GM12878 (cell line): ENCODE measurements at regions not wholly inside any gene's neighbourhood (a gene's known extent, or its start where the extent isn't known, plus 50 kb on each side); places are given as distances from the start of the nearest gene placed in this dataset.

Source experiments
- ATAC-seq: fragments of 200-7000 bp; cut with Tn5 transposase; 3 replicates; pipeline ENCODE4 v1.9.1; 2020; ENCODE audit warnings: mild to moderate bottlenecking, moderate library complexity
- BruUV-seq: library from RNA; stranded (reverse); fragments of 400-500 nt; replicated peaks from 2 replicates; lab custom pipeline; 2021; lab: Mats Ljungman, UMichigan
- CTCF ChIA-PET: fragments of 300-600 bp; sonication (Branson Sonifier 250); formaldehyde crosslinking; extraction: SDS; loops from one replicate; lab custom pipeline; 2021; ENCODE audit warnings: inconsistent platforms; lab: Yijun Ruan, JAX
- POLR2A ChIA-PET: fragments of 350-600 bp; formaldehyde crosslinking; extraction: SDS; loops from one replicate; lab custom pipeline; 2021; ENCODE audit warnings: inconsistent platforms; lab: Charles Lee
- RAD21 ChIA-PET: fragments of 300-600 bp; sonication (Branson Sonifier 250); formaldehyde crosslinking; loops from one replicate; lab custom pipeline; 2023; ENCODE audit warnings: antibody characterized with exemption; ENCODE audit not compliant: unreplicated experiment; lab: Charles Lee
- SMC1A ChIA-PET: fragments of 300-600 bp; sonication (Branson Sonifier 250); formaldehyde crosslinking; loops from one replicate; lab custom pipeline; 2023; ENCODE audit not compliant: unreplicated experiment, uncharacterized antibody; lab: Charles Lee
- DNase-seq: peaks from one replicate; pipeline ENCODE4 v3.0.0-alpha.2; 2011; ENCODE audit warnings: low read depth, low spot score
- FAIRE-seq: peaks from 3 replicates; lab custom pipeline; 2011; peaks lifted over from hg19 to GRCh38; lab: Jason Lieb, UNC
- H2AFZ ChIP-seq: 2 replicates; pipeline ENCODE4 v1.6.0; 2011; ENCODE audit warnings: low read depth, low read length, control low read depth; ENCODE audit not compliant: control insufficient read depth
- H3K27ac ChIP-seq: 2 replicates; pipeline ENCODE4 v1.5.1; 2011; ENCODE audit warnings: control low read depth; ENCODE audit not compliant: control insufficient read depth, insufficient read depth
- H3K27me3 ChIP-seq, 2 experiments: replicated peaks in 1 of 2; 2 replicates each; pipeline versions ENCODE4 v1.6.0 to v1.6.1; 2011; ENCODE audit warnings: low read length in 1 of 2; ENCODE audit not compliant: control insufficient read depth in 2 of 2, insufficient read depth in 2 of 2
- H3K36me3 ChIP-seq, 2 experiments: 2 replicates each; pipeline ENCODE4 v1.5.1; 2011; ENCODE audit warnings: low read length in 1 of 2; ENCODE audit not compliant: control insufficient read depth in 2 of 2, insufficient read depth in 2 of 2
- H3K4me1 ChIP-seq: 2 replicates; pipeline ENCODE4 v1.6.1; 2011; ENCODE audit warnings: mild to moderate bottlenecking, low read length, moderate library complexity, mixed read lengths; ENCODE audit not compliant: control insufficient read depth, insufficient read depth
- H3K4me2 ChIP-seq: 2 replicates; pipeline ENCODE4 v1.6.0; 2011; ENCODE audit warnings: control low read depth; ENCODE audit not compliant: control insufficient read depth, insufficient read depth
- H3K4me3 ChIP-seq: fragments of 200-600 bp; sonication (generic); 2 replicates; pipeline ENCODE4 v1.5.1; 2016
- H3K79me2 ChIP-seq: 2 replicates; pipeline ENCODE4 v1.6.0; 2011; ENCODE audit warnings: low read length; ENCODE audit not compliant: control insufficient read depth, insufficient read depth
- H3K9ac ChIP-seq: 2 replicates; pipeline ENCODE4 v1.8.0; 2011; ENCODE audit warnings: low read length, control low read depth, mixed read lengths; ENCODE audit not compliant: control insufficient read depth, insufficient read depth
- H3K9me3 ChIP-seq: replicated peaks from 3 replicates; pipeline ENCODE4 v1.5.1; 2011; ENCODE audit warnings: mild to moderate bottlenecking, low read length; ENCODE audit not compliant: control insufficient read depth, insufficient read depth
- H4K20me1 ChIP-seq: 2 replicates; pipeline ENCODE4 v1.6.0; 2011; ENCODE audit not compliant: control insufficient read depth, insufficient read depth
- CEBPB ChIP-seq, 2 experiments: fragments of 150-350 bp in 1 of 2; IDR thresholded peaks; 2 replicates each; pipeline ENCODE4 v1.6.1; 2012 to 2014; ENCODE audit warnings: low read depth in 2 of 2, low read length in 2 of 2, borderline replicate concordance in 1 of 2, inconsistent platforms in 1 of 2
- E2F8 ChIP-seq: fragments of 450-650 bp; IDR thresholded peaks from 2 replicates; pipeline ENCODE4 v1.6.1; 2018; ENCODE audit warnings: mild to moderate bottlenecking, low read depth, moderate library complexity; ENCODE audit not compliant: partially characterized antibody
- EZH2 ChIP-seq: IDR thresholded peaks from 2 replicates; pipeline ENCODE4 v1.6.1; 2012; ENCODE audit warnings: low read depth, mild to moderate bottlenecking, control low read depth, inconsistent platforms, low read length, borderline replicate concordance; ENCODE audit not compliant: control insufficient read depth
- KLF5 ChIP-seq: fragments of 450-650 bp; IDR thresholded peaks from 2 replicates; pipeline ENCODE4 v1.6.1; 2014; ENCODE audit warnings: mild to moderate bottlenecking; ENCODE audit not compliant: partially characterized antibody
- MEF2B ChIP-seq: fragments of 450-650 bp; IDR thresholded peaks from 2 replicates; pipeline ENCODE4 v1.6.1; 2018; ENCODE audit warnings: mild to moderate bottlenecking, moderate library complexity; ENCODE audit not compliant: partially characterized antibody, poor library complexity, severe bottlenecking
- NR2F1 ChIP-seq: fragments of 450-650 bp; conservative IDR thresholded peaks from 2 replicates; pipeline ENCODE4 v1.6.1; 2017; ENCODE audit warnings: mild to moderate bottlenecking
- RBBP5 ChIP-seq: fragments of 200-600 bp; sonication (generic); conservative IDR thresholded peaks from 2 replicates; pipeline ENCODE4 v1.6.1; 2016
- RCOR1 ChIP-seq: conservative IDR thresholded peaks from 2 replicates; pipeline ENCODE4 v1.6.1; 2012; ENCODE audit warnings: low read depth, low read length, improper control_type of control experiment
- RUNX3 ChIP-seq: IDR thresholded peaks from 2 replicates; pipeline ENCODE4 v1.6.1; 2012; ENCODE audit warnings: low read length, inconsistent platforms
- TAF1 ChIP-seq: IDR thresholded peaks from 2 replicates; pipeline ENCODE4 v1.6.1; 2011; ENCODE audit warnings: mild to moderate bottlenecking, low read depth, low read length, borderline replicate concordance
- ZNF24 ChIP-seq: fragments of 450-650 bp; IDR thresholded peaks from 2 replicates; pipeline ENCODE4 v1.6.1; 2017; ENCODE audit warnings: antibody characterized with exemption, mild to moderate bottlenecking
- WGBS: methylation state at CpG from one replicate; pipeline ENCODE4 v1.1.6; 2016; ENCODE audit warnings: low lambda C conversion rate; ENCODE audit not compliant: insufficient replicate concordance, insufficient coverage; ENCODE audit errors: missing lambda C conversion rate; 5-methylcytosine and 5-hydroxymethylcytosine counted together
- in situ Hi-C: fragments of 300-500 bp; cut with MboI; formaldehyde crosslinking; loops from 9 replicates; pipeline ENCODE4 v1.14.3; 2018; ENCODE audit warnings: mixed read lengths
- intact Hi-C: fragments of 100-400 bp; cut with micrococcal nuclease; formaldehyde crosslinking; loops from one replicate; pipeline ENCODE4 v1.14.2; 2022; ENCODE audit not compliant: unreplicated experiment
- TF ChIP-seq, protein P1 (sequence below), 3 experiments: IDR thresholded peaks in 2 of 3; conservative IDR thresholded peaks in 1 of 3; 2 replicates each; pipeline ENCODE4 v1.5.1; 2011; ENCODE audit warnings: low read depth in 3 of 3, low read length in 3 of 3, mild to moderate bottlenecking in 3 of 3, control low read depth in 2 of 3, moderate library complexity in 2 of 3, inconsistent platforms in 1 of 3, mixed read lengths in 1 of 3; ENCODE audit not compliant: control insufficient read depth in 2 of 3, insufficient read depth in 1 of 3; ENCODE audit errors: extremely low read depth in 1 of 3

GRCh38 chr2:78431241-78431640 is 594.3 kb upstream of the REG3G start:
- ATAC-seq (peak; percentile 71), FAIRE-seq (no peak), DNase-seq (no peak)
- in situ Hi-C loops (no loop called here), intact Hi-C loops (loop anchor here (2.0 kb wide), 1 partner anchor 548 kb away; no protein-coding TSS in a partner anchor)
- BruUV-seq: no TSS peak
- SMC1A ChIA-PET: no interaction called here
- POLR2A ChIA-PET: no interaction called here
- no peaks in the 10 kb centered on the region for H3K36me3 ChIP-seq
- H3K4me2 ChIP-seq: no peak overlapping the region
- H3K79me2 ChIP-seq: no peaks in the 10 kb centered on the region
- no peaks in the 10 kb centered on the region for H3K27me3 ChIP-seq
- no peaks in the 10 kb centered on the region for H4K20me1 ChIP-seq
- H2AFZ ChIP-seq: no peak overlapping the region
- 2% methylated on average over 3 of the region's 3 CpGs for WGBS
- CTCF ChIA-PET: no interaction called here
- RAD21 ChIA-PET: no interaction called here
- H3K4me3 ChIP-seq: no peak overlapping the region
- no peak overlapping the region for H3K27ac ChIP-seq
- TF ChIP-seq RUNX3: no peak
- TF ChIP-seq, protein P1, sequence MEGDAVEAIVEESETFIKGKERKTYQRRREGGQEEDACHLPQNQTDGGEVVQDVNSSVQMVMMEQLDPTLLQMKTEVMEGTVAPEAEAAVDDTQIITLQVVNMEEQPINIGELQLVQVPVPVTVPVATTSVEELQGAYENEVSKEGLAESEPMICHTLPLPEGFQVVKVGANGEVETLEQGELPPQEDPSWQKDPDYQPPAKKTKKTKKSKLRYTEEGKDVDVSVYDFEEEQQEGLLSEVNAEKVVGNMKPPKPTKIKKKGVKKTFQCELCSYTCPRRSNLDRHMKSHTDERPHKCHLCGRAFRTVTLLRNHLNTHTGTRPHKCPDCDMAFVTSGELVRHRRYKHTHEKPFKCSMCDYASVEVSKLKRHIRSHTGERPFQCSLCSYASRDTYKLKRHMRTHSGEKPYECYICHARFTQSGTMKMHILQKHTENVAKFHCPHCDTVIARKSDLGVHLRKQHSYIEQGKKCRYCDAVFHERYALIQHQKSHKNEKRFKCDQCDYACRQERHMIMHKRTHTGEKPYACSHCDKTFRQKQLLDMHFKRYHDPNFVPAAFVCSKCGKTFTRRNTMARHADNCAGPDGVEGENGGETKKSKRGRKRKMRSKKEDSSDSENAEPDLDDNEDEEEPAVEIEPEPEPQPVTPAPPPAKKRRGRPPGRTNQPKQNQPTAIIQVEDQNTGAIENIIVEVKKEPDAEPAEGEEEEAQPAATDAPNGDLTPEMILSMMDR (IDR thresholded peaks at IDR 0.05 in 2 of 3, conservative IDR thresholded peaks at IDR 0.05 in 1 of 3; ENCODE audit: control insufficient read depth in 2 of 3, extremely low read depth in 1 of 3, insufficient read depth in 1 of 3, low read depth in 3 of 3, low read length in 3 of 3): peak in 1 of 3 experiments; percentile 25; a peak in 1 of 6 replicates
- H3K9me3 ChIP-seq: no peaks in the 10 kb centered on the region
- H3K4me1 ChIP-seq: no peaks in the 10 kb centered on the region
- H3K9ac ChIP-seq: no peak overlapping the region

DNA sequence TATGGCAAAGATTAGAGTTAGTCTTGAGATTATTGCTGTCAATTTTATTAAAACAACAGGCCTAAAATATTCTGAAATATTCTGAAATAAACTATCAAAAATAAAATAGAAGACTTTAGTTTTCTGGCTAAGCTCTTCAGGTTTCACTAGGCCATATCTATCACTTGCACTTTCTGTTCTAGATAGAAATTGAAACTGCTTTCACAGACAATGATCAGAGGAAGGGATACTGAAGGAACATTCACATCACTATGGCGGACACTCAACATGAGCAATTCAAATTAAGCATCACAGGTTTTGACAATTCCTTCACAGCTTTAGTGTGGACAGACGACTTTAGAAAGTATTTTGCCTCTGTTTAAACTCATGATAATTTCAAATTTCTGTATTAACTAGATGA is 586.4 kb upstream of the REG3G start:
- FAIRE-seq: peak; percentile 41
- no peaks in the 10 kb centered on the region for H3K9me3 ChIP-seq
- WGBS: 49% methylated on average over 2 of the region's 2 CpGs
- no peak for TF ChIP-seq NR2F1
- TF ChIP-seq E2F8: no peak
- TF ChIP-seq ZNF24: no peak
- TF ChIP-seq CEBPB (IDR thresholded peaks at IDR 0.05; ENCODE audit: borderline replicate concordance in 1 of 2, low read depth in 2 of 2, low read length in 2 of 2): no peak
- no peak for TF ChIP-seq KLF5
- TF ChIP-seq TAF1: no peak
- no peak for TF ChIP-seq MEF2B
- TF ChIP-seq RBBP5: no peak
- TF ChIP-seq RCOR1: no peak
- no peak for TF ChIP-seq EZH2

More for the DNA sequence above, 586.4 kb upstream of the REG3G start:
- in situ Hi-C loops: no loop called here
- no peak overlapping the region for H3K27ac ChIP-seq
- CTCF ChIA-PET: no interaction called here
- no peak overlapping the region; the same call in 1 of the 2 replicates for H2AFZ ChIP-seq
- SMC1A ChIA-PET: interaction anchor here (1.7 kb wide), 1 partner anchor 10 kb away, joined by 7 read pairs; no protein-coding TSS in a partner anchor
- H3K36me3 ChIP-seq: no peaks in the 10 kb centered on the region
- no peaks in the 10 kb centered on the region for H3K4me1 ChIP-seq
- ATAC-seq (peak; percentile 96), DNase-seq (no peak)
- H3K4me3 ChIP-seq: no peak overlapping the region
- RAD21 ChIA-PET: no interaction called here
- intact Hi-C loops: no loop called here
- POLR2A ChIA-PET: no interaction called here
- no peak overlapping the region for H3K9ac ChIP-seq
- H4K20me1 ChIP-seq: no peaks in the 10 kb centered on the region
- H3K79me2 ChIP-seq: no peaks in the 10 kb centered on the region
- BruUV-seq: no TSS peak
- 0 out of 2 replicates have a peak overlapping the region, but pooled peaks have one; percentile 10 for H3K4me2 ChIP-seq
- no peaks in the 10 kb centered on the region for H3K27me3 ChIP-seq
